Neural progenitor cell (in vitro differentiated cells): ENCODE measurements at regions not wholly inside any gene's neighbourhood (a gene's known extent, or its start where the extent isn't known, plus 50 kb on each side); places are given as distances from the start of the nearest gene placed in this dataset. TPM values are rescaled to one million over a fixed set of nuclear protein-coding genes. Genes with fewer than 3 reads are reported as not detected.

Source experiments
- DNase-seq: peaks from one replicate; pipeline ENCODE4 v3.0.0-alpha.2; 2016; ENCODE audit warnings: low spot score
- H2AFZ ChIP-seq: fragments of 200-600 bp; sonication (generic); replicated peaks from 2 replicates; pipeline ENCODE4 v1.6.1; 2016; ENCODE audit warnings: antibody characterized with exemption
- H3F3A ChIP-seq: fragments of 200-600 bp; sonication (generic); 2 replicates; pipeline ENCODE4 v1.6.1; 2016; ENCODE audit warnings: antibody characterized with exemption, low read depth
- H3K27ac ChIP-seq: fragments of 200-600 bp; sonication (generic); 2 replicates; pipeline ENCODE4 v1.5.1; 2016; ENCODE audit warnings: mild to moderate bottlenecking
- H3K27me3 ChIP-seq: fragments of 200-600 bp; sonication (generic); 2 replicates; pipeline ENCODE4 v1.6.1; 2016; ENCODE audit warnings: mild to moderate bottlenecking, moderate library complexity
- H3K36me3 ChIP-seq: fragments of 200-600 bp; sonication (generic); 2 replicates; pipeline ENCODE4 v1.5.1; 2016
- H3K4me1 ChIP-seq: fragments of 200-600 bp; sonication (generic); 2 replicates; pipeline ENCODE4 v1.6.1; 2016; ENCODE audit warnings: mixed run types
- H3K4me2 ChIP-seq: fragments of 200-600 bp; sonication (generic); 2 replicates; pipeline ENCODE4 v1.6.1; 2016
- H3K4me3 ChIP-seq: fragments of 200-600 bp; sonication (generic); 2 replicates; pipeline ENCODE4 v1.5.1; 2016
- H3K79me2 ChIP-seq: fragments of 200-600 bp; sonication (generic); 2 replicates; pipeline ENCODE4 v1.6.1; 2016; ENCODE audit warnings: low read depth
- H3K9ac ChIP-seq: fragments of 200-600 bp; sonication (generic); 2 replicates; pipeline ENCODE4 v1.6.1; 2016
- H3K9me3 ChIP-seq: fragments of 200-600 bp; sonication (generic); 2 replicates; pipeline ENCODE4 v1.5.1; 2016; ENCODE audit warnings: low read depth
- H4K20me1 ChIP-seq: fragments of 200-600 bp; sonication (generic); 2 replicates; pipeline ENCODE4 v1.6.1; 2016; ENCODE audit warnings: low read depth
- H3K27ac Mint-ChIP-seq: 3 replicates; pipeline ENCODE4 v1.8.0; 2021; ENCODE audit warnings: mixed read lengths
- H3K27me3 Mint-ChIP-seq: 2 replicates; pipeline ENCODE4 v1.8.0; 2022; ENCODE audit warnings: low read depth, mild to moderate bottlenecking, inconsistent platforms, moderate library complexity, mixed read lengths; ENCODE audit not compliant: insufficient read depth
- H3K36me3 Mint-ChIP-seq: 3 replicates; pipeline ENCODE4 v1.8.0; 2021; ENCODE audit warnings: mixed read lengths
- H3K4me1 Mint-ChIP-seq: 3 replicates; pipeline ENCODE4 v1.8.0; 2021; ENCODE audit warnings: mixed read lengths
- H3K4me3 Mint-ChIP-seq: 3 replicates; pipeline ENCODE4 v1.8.0; 2021; ENCODE audit warnings: mild to moderate bottlenecking, moderate library complexity, mixed read lengths
- H3K9me3 Mint-ChIP-seq: 3 replicates; pipeline ENCODE4 v1.8.0; 2020; ENCODE audit warnings: mixed read lengths
- EZH2 ChIP-seq: fragments of 200-600 bp; sonication (generic); IDR thresholded peaks from 2 replicates; pipeline ENCODE4 v1.6.1; 2017; ENCODE audit warnings: antibody characterized with exemption, mild to moderate bottlenecking, moderate library complexity
- EZH2phosphoT487 ChIP-seq: fragments of 200-600 bp; sonication (generic); IDR thresholded peaks from 2 replicates; pipeline ENCODE4 v1.6.1; 2017; ENCODE audit warnings: antibody characterized with exemption
- small RNA-seq: library from RNA; depleted of rRNA; stranded (forward); fragments of <200 nt; gene quantifications from one replicate; pipeline ENCODE3, GENCODE V24; 2015
- TF ChIP-seq, protein P1 (sequence below): fragments of 200-600 bp; sonication (generic); IDR thresholded peaks from 2 replicates; pipeline ENCODE4 v1.5.1; 2017; ENCODE audit warnings: antibody characterized with exemption, mild to moderate bottlenecking

DNA sequence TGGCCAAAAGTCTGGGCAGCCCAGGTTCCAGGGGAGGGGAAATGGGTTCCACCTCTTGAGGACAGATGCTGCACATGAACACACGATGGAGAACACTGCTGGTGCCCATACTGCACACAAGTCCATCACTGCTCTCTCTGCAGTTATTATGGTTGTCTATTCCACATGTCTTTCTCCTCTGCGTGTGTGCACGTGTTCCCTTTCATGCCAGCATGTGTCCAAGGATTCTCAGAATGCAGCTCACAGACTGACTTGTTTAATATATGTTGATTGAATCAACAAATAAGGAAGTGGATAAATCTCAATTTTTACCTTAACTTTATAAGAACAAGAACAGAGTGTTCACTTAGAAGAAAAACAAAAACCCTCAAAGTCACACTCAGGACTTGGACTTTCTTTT lies 158.9 kb downstream of the FNDC1 start:
- no peaks in the 10 kb centered on the region for H3K36me3 Mint-ChIP-seq
- peaks cover 2% of the 10 kb centered on the region for H3K27me3 Mint-ChIP-seq
- no peak overlapping the region for H2AFZ ChIP-seq
- peaks cover 20% of the 10 kb centered on the region for H3K4me1 Mint-ChIP-seq
- H3K9ac ChIP-seq = no peak overlapping the region
- H3F3A ChIP-seq = no peaks in the 10 kb centered on the region
- no peaks in the 10 kb centered on the region for H3K9me3 ChIP-seq
- H3K27me3 ChIP-seq = no peaks in the 10 kb centered on the region
- no peak overlapping the region for H3K4me3 ChIP-seq
- H3K4me1 ChIP-seq = no peaks in the 10 kb centered on the region
- DNase-seq = no peak
- H3K79me2 ChIP-seq = no peaks in the 10 kb centered on the region
- no peaks in the 10 kb centered on the region for H3K36me3 ChIP-seq
- no peak overlapping the region for H3K4me2 ChIP-seq
- H3K27ac Mint-ChIP-seq = no peak overlapping the region
- peaks cover 4% of the 10 kb centered on the region for H3K9me3 Mint-ChIP-seq
- H3K27ac ChIP-seq = no peak overlapping the region
- no peak for TF ChIP-seq EZH2phosphoT487
- TF ChIP-seq EZH2 = no peak
- TF ChIP-seq, protein P1, sequence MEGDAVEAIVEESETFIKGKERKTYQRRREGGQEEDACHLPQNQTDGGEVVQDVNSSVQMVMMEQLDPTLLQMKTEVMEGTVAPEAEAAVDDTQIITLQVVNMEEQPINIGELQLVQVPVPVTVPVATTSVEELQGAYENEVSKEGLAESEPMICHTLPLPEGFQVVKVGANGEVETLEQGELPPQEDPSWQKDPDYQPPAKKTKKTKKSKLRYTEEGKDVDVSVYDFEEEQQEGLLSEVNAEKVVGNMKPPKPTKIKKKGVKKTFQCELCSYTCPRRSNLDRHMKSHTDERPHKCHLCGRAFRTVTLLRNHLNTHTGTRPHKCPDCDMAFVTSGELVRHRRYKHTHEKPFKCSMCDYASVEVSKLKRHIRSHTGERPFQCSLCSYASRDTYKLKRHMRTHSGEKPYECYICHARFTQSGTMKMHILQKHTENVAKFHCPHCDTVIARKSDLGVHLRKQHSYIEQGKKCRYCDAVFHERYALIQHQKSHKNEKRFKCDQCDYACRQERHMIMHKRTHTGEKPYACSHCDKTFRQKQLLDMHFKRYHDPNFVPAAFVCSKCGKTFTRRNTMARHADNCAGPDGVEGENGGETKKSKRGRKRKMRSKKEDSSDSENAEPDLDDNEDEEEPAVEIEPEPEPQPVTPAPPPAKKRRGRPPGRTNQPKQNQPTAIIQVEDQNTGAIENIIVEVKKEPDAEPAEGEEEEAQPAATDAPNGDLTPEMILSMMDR = no peak
- no peaks in the 10 kb centered on the region for H4K20me1 ChIP-seq
- H3K4me3 Mint-ChIP-seq = no peak overlapping the region

DNA sequence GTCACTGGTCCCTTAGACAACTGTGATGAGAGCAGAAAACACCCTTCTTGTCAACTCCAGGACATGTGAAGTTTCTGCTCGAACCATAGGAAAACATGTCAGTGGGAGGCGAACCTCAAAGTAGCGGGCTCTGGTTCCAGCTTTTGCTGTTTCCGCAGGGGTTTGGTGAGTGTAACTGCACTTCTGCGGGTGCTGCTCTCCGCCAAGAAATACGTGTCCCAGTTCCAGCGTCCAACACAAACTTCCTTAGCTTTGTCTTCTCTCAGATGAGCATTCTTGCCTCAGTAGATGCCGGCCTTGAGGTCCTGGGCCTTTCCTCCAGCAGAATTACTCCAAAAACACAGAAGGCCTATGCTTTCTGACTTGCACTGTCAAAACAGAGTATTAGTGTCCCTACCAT lies 156.3 kb downstream of the FNDC1 start:
- Histone ChIP-seq H3K4me1 (no peaks in the 10 kb centered on the region), H3K27me3 (no peaks in the 10 kb centered on the region), H3K9ac (no peak overlapping the region), H4K20me1 (no peaks in the 10 kb centered on the region), H3K4me2 (no peak overlapping the region), H3K27ac (no peak overlapping the region), H2AFZ (no peak overlapping the region), H3F3A (no peaks in the 10 kb centered on the region), H3K36me3 (no peaks in the 10 kb centered on the region), H3K79me2 (no peaks in the 10 kb centered on the region), H3K4me3 (no peak overlapping the region), H3K9me3 (no peaks in the 10 kb centered on the region)
- H3K9me3 Mint-ChIP-seq = no peaks in the 10 kb centered on the region
- DNase-seq = no peak
- H3K27ac Mint-ChIP-seq = peak overlapping the region; percentile 50
- TF ChIP-seq EZH2 (no peak), EZH2phosphoT487 (no peak)
- TF ChIP-seq, protein P1 = no peak
- H3K36me3 Mint-ChIP-seq = no peaks in the 10 kb centered on the region
- peak overlapping the region; percentile 27 for H3K4me3 Mint-ChIP-seq
- peaks cover 2% of the 10 kb centered on the region for H3K27me3 Mint-ChIP-seq
- peaks cover 20% of the 10 kb centered on the region for H3K4me1 Mint-ChIP-seq

DNA sequence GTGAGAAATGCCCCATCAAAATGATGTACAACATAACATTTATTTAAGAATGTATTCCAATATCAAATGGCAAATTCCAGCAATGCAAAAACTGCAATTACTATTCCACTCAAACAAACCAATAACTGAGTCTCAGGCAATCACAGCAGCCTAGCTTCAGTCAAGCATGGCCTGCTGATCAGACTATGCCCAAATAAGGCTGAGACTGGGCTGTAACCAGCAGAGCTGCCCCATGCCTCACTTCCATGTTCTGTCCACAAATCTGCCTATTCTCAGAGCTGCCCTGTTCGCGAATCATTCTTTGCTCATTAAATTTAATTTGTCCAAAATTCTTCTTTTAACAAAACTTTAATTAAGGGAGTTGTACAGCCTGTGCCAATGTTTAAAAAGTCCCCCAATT lies 155.4 kb downstream of the FNDC1 start:
- peaks cover 2% of the 10 kb centered on the region for H3K27me3 Mint-ChIP-seq
- no peak overlapping the region for H2AFZ ChIP-seq
- peak; percentile 19 for DNase-seq
- H3K36me3 ChIP-seq = no peaks in the 10 kb centered on the region
- no peaks in the 10 kb centered on the region for H3K27me3 ChIP-seq
- no peaks in the 10 kb centered on the region for H3K4me1 ChIP-seq
- H3K4me3 ChIP-seq = no peak overlapping the region
- H3F3A ChIP-seq = no peaks in the 10 kb centered on the region
- no peak overlapping the region for H3K9ac ChIP-seq
- no peaks in the 10 kb centered on the region for H4K20me1 ChIP-seq
- peak overlapping the region; percentile 92 for H3K27ac Mint-ChIP-seq
- H3K4me2 ChIP-seq = no peak overlapping the region
- H3K36me3 Mint-ChIP-seq = no peaks in the 10 kb centered on the region
- H3K79me2 ChIP-seq = no peaks in the 10 kb centered on the region
- H3K4me3 Mint-ChIP-seq = no peak overlapping the region
- no peak overlapping the region for H3K27ac ChIP-seq
- H3K4me1 Mint-ChIP-seq = peaks cover 20% of the 10 kb centered on the region
- TF ChIP-seq EZH2 (no peak), EZH2phosphoT487 (no peak)
- TF ChIP-seq, protein P1 = no peak
- H3K9me3 ChIP-seq = no peaks in the 10 kb centered on the region
- H3K9me3 Mint-ChIP-seq = no peaks in the 10 kb centered on the region

Small RNA genes lying in the stretch of these regions (small RNA-seq; reads per million reads assigned to genes)
- gene AL078604.3 = not detected
